GM13976 (cell line): ENCODE measurements at regions not wholly inside any gene's neighbourhood (a gene's known extent, or its start where the extent isn't known, plus 50 kb on each side); places are given as distances from the start of the nearest gene placed in this dataset.

Experiments
- DNase-seq: peaks from one replicate; pipeline ENCODE4 v3.0.0; 2012; ENCODE audit warnings: low spot score
- CTCF ChIP-seq: IDR thresholded peaks from 2 replicates; pipeline ENCODE4 v1.5.1; 2012; ENCODE audit warnings: borderline replicate concordance, mild to moderate bottlenecking; ENCODE audit not compliant: insufficient read depth; ENCODE audit errors: extremely low read depth, missing control alignments, control extremely low read depth
- in situ Hi-C: fragments of 300-500 bp; cut with MboI; formaldehyde crosslinking; loops from one replicate; pipeline ENCODE4 v1.12.0; 2022; ENCODE audit warnings: low sequenced_read_pairs, mixed read lengths, inconsistent platforms; ENCODE audit not compliant: unreplicated experiment

- no peak for DNase-seq
- TF ChIP-seq CTCF, result no peak
- in situ Hi-C loops, result no loop called here
Observed at GRCh38 chr5:130994496-130995253, 170.4 kb downstream of the HINT1 start.

DNA sequence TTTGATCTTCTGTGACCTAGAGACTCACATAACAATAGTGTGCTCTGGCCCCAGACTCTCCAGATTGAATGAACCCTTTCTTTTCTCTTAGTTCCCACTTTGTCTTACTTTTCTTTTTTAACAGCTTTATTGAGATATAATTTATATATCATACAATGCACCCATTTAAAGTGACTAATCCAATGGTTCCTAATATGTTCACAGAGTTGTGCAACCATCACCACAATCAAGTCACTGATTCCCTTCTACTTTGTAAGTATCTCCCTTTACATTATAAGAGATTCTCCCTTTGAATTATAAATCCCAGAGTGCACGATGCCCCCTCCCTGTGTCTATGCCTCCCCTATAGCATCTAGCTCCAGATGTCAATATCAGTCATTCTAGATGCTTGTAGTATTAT, 172.4 kb downstream of the HINT1 start:
- DNase-seq, result no peak
- in situ Hi-C loops, result no loop called here
- TF ChIP-seq CTCF, result no peak

DNA sequence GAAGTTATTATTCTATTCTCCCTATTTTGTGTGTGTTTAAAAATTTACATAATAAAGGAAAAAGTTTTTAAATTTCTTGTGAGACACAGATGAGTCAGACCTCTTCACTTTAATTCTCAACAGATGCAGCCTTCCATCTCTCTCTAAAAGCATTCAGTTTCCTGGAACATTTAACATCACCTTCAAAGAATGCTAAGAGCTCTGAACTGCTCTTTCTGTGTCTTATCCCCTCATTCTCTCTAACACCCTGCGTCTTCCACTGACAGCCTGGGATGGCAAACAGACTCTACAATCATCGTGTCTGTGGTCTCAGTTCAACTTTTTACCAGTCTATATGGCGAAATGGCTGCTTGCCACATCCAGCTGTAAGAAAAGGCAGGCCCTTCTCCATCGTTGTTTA, 173.0 kb downstream of the HINT1 start:
- no peak for DNase-seq
- in situ Hi-C loops, result no loop called here

GRCh38 chr5:130985776-130986175, 179.3 kb downstream of the HINT1 start:
- in situ Hi-C loops, result no loop called here
- DNase-seq, result no peak
- no peak for TF ChIP-seq CTCF

More for the DNA sequence above, 173.0 kb downstream of the HINT1 start:
- TF ChIP-seq CTCF, result no peak

DNA sequence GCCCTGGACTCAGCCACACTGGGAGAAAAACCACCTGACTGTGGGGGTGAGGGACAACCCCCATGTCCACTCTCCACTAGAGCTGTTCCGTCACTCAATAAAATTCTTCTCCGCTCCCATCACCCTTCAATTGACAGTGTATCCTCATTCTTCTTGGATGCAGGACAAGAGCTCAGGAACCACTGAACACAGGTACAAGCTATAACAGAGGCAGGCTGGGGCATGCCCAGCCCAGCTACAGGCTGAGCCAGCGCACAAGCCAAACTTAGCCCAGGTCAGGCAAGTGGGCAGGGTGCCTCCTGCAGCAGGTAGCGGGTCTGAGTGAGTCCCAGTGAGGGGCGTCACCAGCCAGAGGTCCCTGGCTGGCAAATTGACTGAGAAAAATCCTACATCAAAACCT, 183.4 kb downstream of the HINT1 start:
- no peak for DNase-seq
- no peak for TF ChIP-seq CTCF
- in situ Hi-C loops, result no loop called here

DNA sequence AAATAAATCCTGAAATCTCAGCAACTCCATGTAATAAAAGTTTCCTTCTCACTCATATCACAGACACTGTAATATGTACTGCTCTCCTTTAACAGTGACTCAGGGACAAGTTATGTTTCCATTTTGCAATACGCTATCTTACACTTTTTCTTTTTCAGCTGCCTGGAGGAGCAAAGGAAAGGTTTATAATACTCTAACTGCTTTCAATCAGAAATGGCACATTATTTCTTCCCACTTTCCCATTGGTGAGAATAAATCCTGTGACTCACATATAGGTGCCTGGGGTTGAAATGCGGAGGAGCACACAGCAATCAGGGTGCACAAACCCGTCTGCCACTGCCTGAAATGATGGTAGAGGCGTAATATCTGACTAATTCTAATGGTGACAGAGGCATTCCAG, 186.6 kb downstream of the HINT1 start:
- TF ChIP-seq CTCF, result no peak
- in situ Hi-C loops, result no loop called here
- no peak for DNase-seq
